CD4-positive, CD25-positive, alpha-beta regulatory T cell (primary cell): ENCODE measurements at regions not wholly inside any gene's neighbourhood (a gene's known extent, or its start where the extent isn't known, plus 50 kb on each side); places are given as distances from the start of the nearest gene placed in this dataset.

ENCODE experiments used
- ATAC-seq, 2 donors: fragments of 150-1000 bp; cut with Tn5 transposase; one replicate each; pipeline ENCODE4 v1.10.0; 2021; ENCODE audit warnings: low read depth in 2 of 2, moderate number of reproducible peaks in 2 of 2, moderate library complexity in 1 of 2
- DNase-seq, 3 donors: peaks; one replicate each; pipeline versions ENCODE4 v3.0.0 to v3.0.0-alpha.2; 2012 to 2022; ENCODE audit warnings: mixed read lengths in 1 of 3
- H3K27ac ChIP-seq: one replicate; pipeline ENCODE4 v1.7.0; 2013; ENCODE audit warnings: mild to moderate bottlenecking, low read length; ENCODE audit not compliant: insufficient read depth, poor library complexity, severe bottlenecking
- H3K27me3 ChIP-seq: one replicate; pipeline ENCODE4 v1.7.0; 2013; ENCODE audit warnings: low read length; ENCODE audit not compliant: control insufficient read depth, insufficient read depth
- H3K36me3 ChIP-seq: one replicate; pipeline ENCODE4 v1.7.0; 2013; ENCODE audit warnings: mild to moderate bottlenecking, low read length, moderate library complexity; ENCODE audit not compliant: control insufficient read depth, insufficient read depth
- H3K4me1 ChIP-seq: 2 replicates; pipeline ENCODE4 v1.7.0; 2013; ENCODE audit warnings: mild to moderate bottlenecking, low read length; ENCODE audit not compliant: insufficient read depth, control insufficient read depth, poor library complexity, severe bottlenecking
- H3K4me3 ChIP-seq: one replicate; pipeline ENCODE4 v1.7.0; 2013; ENCODE audit warnings: low read depth, mild to moderate bottlenecking, low read length, moderate library complexity
- H3K9me3 ChIP-seq, 2 experiments: 1 replicate in 1 of 2; 2 replicates in 1 of 2; pipeline ENCODE4 v1.7.0; 2013; ENCODE audit warnings: low read length in 2 of 2, mild to moderate bottlenecking in 1 of 2, moderate library complexity in 1 of 2; ENCODE audit not compliant: control insufficient read depth in 2 of 2
- H3K27ac Mint-ChIP-seq, 3 donors: one replicate each; pipeline ENCODE4 v1.8.0; 2020 to 2022; ENCODE audit warnings: mild to moderate bottlenecking in 3 of 3, mixed read lengths in 3 of 3, moderate library complexity in 2 of 3
- H3K27me3 Mint-ChIP-seq: one replicate; pipeline ENCODE4 v1.8.0; 2022; ENCODE audit warnings: mild to moderate bottlenecking, mixed read lengths
- H3K36me3 Mint-ChIP-seq: one replicate; pipeline ENCODE4 v1.8.0; 2020; ENCODE audit warnings: mixed read lengths
- H3K4me1 Mint-ChIP-seq, 4 donors: one replicate each; pipeline ENCODE4 v1.8.0; 2020 to 2022; ENCODE audit warnings: mixed read lengths in 4 of 4, mild to moderate bottlenecking in 1 of 4
- H3K4me3 Mint-ChIP-seq, 4 donors: one replicate each; pipeline ENCODE4 v1.8.0; 2020 to 2022; ENCODE audit warnings: mild to moderate bottlenecking in 4 of 4, mixed read lengths in 4 of 4, moderate library complexity in 3 of 4
- H3K9me3 Mint-ChIP-seq, 7 donors: one replicate each; pipeline ENCODE4 v1.8.0; 2020 to 2022; ENCODE audit warnings: mixed read lengths in 7 of 7, mild to moderate bottlenecking in 3 of 7, moderate library complexity in 2 of 7

- Histone ChIP-seq H3K27ac (no peak overlapping the region), H3K4me3 (no peak overlapping the region), H3K4me1 (no peaks in the 10 kb centered on the region), H3K27me3 (no peaks in the 10 kb centered on the region), H3K36me3 (no peaks in the 10 kb centered on the region), H3K9me3 (no peaks in the 10 kb centered on the region)
- Mint-ChIP-seq H3K27ac (no peak overlapping the region), H3K36me3 (no peaks in the 10 kb centered on the region), H3K9me3 (peaks cover 0 to 1% (median 0%) of the 10 kb centered on the region in 7 donors), H3K4me1 (no peaks in the 10 kb centered on the region), H3K27me3 (no peaks in the 10 kb centered on the region), H3K4me3 (no peak overlapping the region)
- ATAC-seq = no peak
- DNase-seq = no peak
Measured at GRCh38 chr13:33953781-33954180, 135.8 kb downstream of the RFC3 start.

GRCh38 chr13:33956346-33956745, 138.4 kb downstream of the RFC3 start:
- Mint-ChIP-seq H3K9me3 (peaks cover 0 to 5% (median 0%) of the 10 kb centered on the region in 7 donors), H3K27me3 (no peaks in the 10 kb centered on the region), H3K4me1 (no peaks in the 10 kb centered on the region), H3K27ac (no peak overlapping the region), H3K4me3 (no peak overlapping the region), H3K36me3 (no peaks in the 10 kb centered on the region)
- ATAC-seq (no peak), DNase-seq (no peak)
- no peak overlapping the region for H3K4me3 ChIP-seq
- no peak overlapping the region for H3K27ac ChIP-seq
- H3K9me3 ChIP-seq = no peaks in the 10 kb centered on the region
- H3K36me3 ChIP-seq = no peaks in the 10 kb centered on the region
- H3K4me1 ChIP-seq = no peaks in the 10 kb centered on the region
- H3K27me3 ChIP-seq = no peaks in the 10 kb centered on the region

- DNase-seq = no peak
Measured at GRCh38 chr13:33957497-33957905, 139.6 kb downstream of the RFC3 start.

GRCh38 chr13:33958964-33959363, 141.0 kb downstream of the RFC3 start:
- peaks cover 0 to 5% (median 0%) of the 10 kb centered on the region in 7 donors for H3K9me3 Mint-ChIP-seq
- ATAC-seq (no peak), DNase-seq (no peak)

More at GRCh38 chr13:33957497-33957905, 139.6 kb downstream of the RFC3 start:
- no peak overlapping the region for H3K4me3 ChIP-seq
- no peak overlapping the region for H3K27ac ChIP-seq
- no peak overlapping the region for H3K27ac Mint-ChIP-seq
- no peak for ATAC-seq
- H3K4me3 Mint-ChIP-seq = no peak overlapping the region
- H3K4me1 Mint-ChIP-seq = no peaks in the 10 kb centered on the region
- peaks cover 0 to 5% (median 0%) of the 10 kb centered on the region in 7 donors for H3K9me3 Mint-ChIP-seq
- no peaks in the 10 kb centered on the region for H3K27me3 ChIP-seq
- H3K36me3 Mint-ChIP-seq = no peaks in the 10 kb centered on the region
- H3K27me3 Mint-ChIP-seq = no peaks in the 10 kb centered on the region
- no peaks in the 10 kb centered on the region for H3K36me3 ChIP-seq
- no peaks in the 10 kb centered on the region for H3K4me1 ChIP-seq
- no peaks in the 10 kb centered on the region for H3K9me3 ChIP-seq

GRCh38 chr13:33963134-33963533, 145.2 kb downstream of the RFC3 start:
- H3K36me3 Mint-ChIP-seq = no peaks in the 10 kb centered on the region
- no peak overlapping the region for H3K27ac Mint-ChIP-seq
- no peak overlapping the region for H3K27ac ChIP-seq
- H3K27me3 Mint-ChIP-seq = no peaks in the 10 kb centered on the region
- DNase-seq = no peak
- no peaks in the 10 kb centered on the region for H3K9me3 ChIP-seq
- no peak for ATAC-seq
- no peak overlapping the region for H3K4me3 Mint-ChIP-seq
- no peaks in the 10 kb centered on the region for H3K27me3 ChIP-seq
- H3K9me3 Mint-ChIP-seq = peaks cover 0 to 5% (median 0%) of the 10 kb centered on the region in 7 donors
- H3K4me1 ChIP-seq = no peaks in the 10 kb centered on the region
- H3K4me1 Mint-ChIP-seq = no peaks in the 10 kb centered on the region
- no peak overlapping the region for H3K4me3 ChIP-seq
- no peaks in the 10 kb centered on the region for H3K36me3 ChIP-seq

More at GRCh38 chr13:33958964-33959363, 141.0 kb downstream of the RFC3 start:
- no peak overlapping the region for H3K4me3 ChIP-seq
- Mint-ChIP-seq H3K27ac (no peak overlapping the region), H3K4me3 (no peak overlapping the region), H3K4me1 (no peaks in the 10 kb centered on the region), H3K36me3 (no peaks in the 10 kb centered on the region), H3K27me3 (no peaks in the 10 kb centered on the region)
- H3K27me3 ChIP-seq = no peaks in the 10 kb centered on the region
- H3K9me3 ChIP-seq = no peaks in the 10 kb centered on the region
- H3K4me1 ChIP-seq = no peaks in the 10 kb centered on the region
- H3K27ac ChIP-seq = no peak overlapping the region
- H3K36me3 ChIP-seq = no peaks in the 10 kb centered on the region

- Histone ChIP-seq H3K27ac (no peak overlapping the region), H3K36me3 (no peaks in the 10 kb centered on the region), H3K4me3 (no peak overlapping the region), H3K27me3 (no peaks in the 10 kb centered on the region), H3K4me1 (no peaks in the 10 kb centered on the region), H3K9me3 (no peaks in the 10 kb centered on the region)
- no peaks in the 10 kb centered on the region for H3K4me1 Mint-ChIP-seq
- H3K36me3 Mint-ChIP-seq = no peaks in the 10 kb centered on the region
- no peak overlapping the region for H3K27ac Mint-ChIP-seq
- H3K27me3 Mint-ChIP-seq = no peaks in the 10 kb centered on the region
- no peak overlapping the region for H3K4me3 Mint-ChIP-seq
- peaks cover 0 to 5% (median 0%) of the 10 kb centered on the region in 7 donors for H3K9me3 Mint-ChIP-seq
- DNase-seq = no peak
- ATAC-seq = no peak
Measured at GRCh38 chr13:33963895-33964294, 145.9 kb downstream of the RFC3 start.

GRCh38 chr13:33968520-33969507, 150.9 kb downstream of the RFC3 start:
- no peak for DNase-seq

More at GRCh38 chr13:33968520-33969507, 150.9 kb downstream of the RFC3 start:
- Histone ChIP-seq H3K27ac (no peak overlapping the region), H3K27me3 (no peaks in the 10 kb centered on the region), H3K9me3 (no peaks in the 10 kb centered on the region), H3K36me3 (no peaks in the 10 kb centered on the region), H3K4me1 (no peaks in the 10 kb centered on the region), H3K4me3 (no peak overlapping the region)
- ATAC-seq = no peak
- Mint-ChIP-seq H3K27me3 (no peaks in the 10 kb centered on the region), H3K4me3 (no peak overlapping the region), H3K9me3 (peaks cover 0 to 4% (median 0%) of the 10 kb centered on the region in 7 donors), H3K4me1 (no peaks in the 10 kb centered on the region), H3K27ac (no peak overlapping the region), H3K36me3 (no peaks in the 10 kb centered on the region)
